ENCODE measurements at regions not wholly inside any gene's neighbourhood (a gene's known extent, or its start where the extent isn't known, plus 50 kb on each side); places are given as distances from the start of the nearest gene placed in this dataset.
"Not testable (repeated sequence)": the region's sequence is repeated elsewhere in the genome, so short reads cannot be mapped to it uniquely, and the experiment has no call there.

DNA sequence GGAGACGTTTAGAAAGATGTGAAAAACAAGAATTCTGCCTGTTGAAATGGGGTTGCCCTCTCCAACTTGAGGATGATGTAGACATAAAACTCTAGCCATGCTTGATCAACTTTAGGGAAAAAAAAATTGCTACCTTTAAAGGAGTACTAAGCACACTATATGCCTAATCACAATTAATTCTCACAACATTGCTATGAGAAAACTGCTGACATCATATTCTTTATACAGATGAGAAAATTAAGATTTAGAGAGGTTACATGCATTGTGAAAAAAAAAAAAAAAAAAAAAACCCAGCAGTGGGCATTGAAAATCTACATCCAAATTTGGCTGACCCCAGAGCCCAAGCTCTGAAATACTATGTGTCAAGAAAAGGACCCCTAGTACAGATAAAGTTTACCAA, 617.2 kb upstream of the ADGRL2 start:
- no peak for DNase-seq
- Histone ChIP-seq H3K36me3 (no peaks in the 10 kb centered on the region), H3K9me3 (peaks cover 0 to 15% (median 0%) of the 10 kb centered on the region in 8 donors), H3K27me3 (replicated peaks in 1 of 7) (no peaks in the 10 kb centered on the region), H3K27ac (no peak overlapping the region), H3K4me1 (no peaks in the 10 kb centered on the region), H3K4me3 (no peak overlapping the region)
- intact Hi-C loops (cut with DNase I; ENCODE audit: low total_unique reads) = no loop called here
- TF ChIP-seq CTCF (IDR thresholded peaks at IDR 0.05 in 8 of 11, conservative IDR thresholded peaks at IDR 0.05 in 3 of 11) (no peak), POLR2AphosphoS5 (IDR thresholded peaks at IDR 0.05) (no peak), POLR2A (IDR thresholded peaks at IDR 0.05) (no peak)
- 79 to 91% (median 82%) methylated on average over 1 of the region's 1 CpG for WGBS, 5 donors

GRCh38 chr1:81183051-81183450, 617.7 kb upstream of the ADGRL2 start:
- intact Hi-C loops (cut with DNase I; ENCODE audit: low total_unique reads) = no loop called here
- no peak for DNase-seq
- no peak for TF ChIP-seq CTCF (IDR thresholded peaks at IDR 0.05 in 8 of 11, conservative IDR thresholded peaks at IDR 0.05 in 3 of 11)
- no peak for TF ChIP-seq POLR2A (IDR thresholded peaks at IDR 0.05)
- TF ChIP-seq POLR2AphosphoS5 (IDR thresholded peaks at IDR 0.05) = no peak
- H3K36me3 ChIP-seq = no peaks in the 10 kb centered on the region
- no peaks in the 10 kb centered on the region for H3K4me1 ChIP-seq
- 67 to 81% (median 71%) methylated on average over 6 of the region's 6 CpGs for WGBS, 5 donors
- peaks cover 0 to 20% (median 0%) of the 10 kb centered on the region in 8 donors for H3K9me3 ChIP-seq
- no peaks in the 10 kb centered on the region for H3K27me3 ChIP-seq (replicated peaks in 1 of 7)
- H3K27ac ChIP-seq = no peak overlapping the region
- no peak overlapping the region for H3K4me3 ChIP-seq

GRCh38 chr1:81179242-81179641, 621.5 kb upstream of the ADGRL2 start:
- intact Hi-C loops (cut with DNase I; ENCODE audit: low total_unique reads) = no loop called here
- Histone ChIP-seq H3K36me3 (no peaks in the 10 kb centered on the region), H3K27ac (no peak overlapping the region), H3K9me3 (peaks cover 0 to 31% (median 4%) of the 10 kb centered on the region in 8 donors), H3K4me3 (no peak overlapping the region), H3K27me3 (replicated peaks in 1 of 7) (no peaks in the 10 kb centered on the region), H3K4me1 (no peaks in the 10 kb centered on the region)
- WGBS, 5 donors = 24 to 79% (median 67%) methylated on average over 1 of the region's 1 CpG
- TF ChIP-seq POLR2AphosphoS5 (IDR thresholded peaks at IDR 0.05) (no peak), POLR2A (IDR thresholded peaks at IDR 0.05) (no peak), CTCF (IDR thresholded peaks at IDR 0.05 in 8 of 11, conservative IDR thresholded peaks at IDR 0.05 in 3 of 11) (no peak)
- no peak for DNase-seq

GRCh38 chr1:81178431-81179093, 622.2 kb upstream of the ADGRL2 start:
- intact Hi-C loops (cut with DNase I; ENCODE audit: low total_unique reads); H3K27ac ChIP-seq: not testable (repeated sequence)
- WGBS, 5 donors = 94 to 98% (median 95%) methylated on average over 16 to 24 of the region's 30 CpGs

More at GRCh38 chr1:81178431-81179093, 622.2 kb upstream of the ADGRL2 start:
- H3K9me3 ChIP-seq = peaks cover 0 to 37% (median 11%) of the 10 kb centered on the region in 8 donors
- not testable (repeated sequence) for H3K36me3 ChIP-seq; H3K27me3 ChIP-seq (replicated peaks in 1 of 7); H3K4me1 ChIP-seq; H3K4me3 ChIP-seq
- DNase-seq = peak; percentile 59
